ENCODE measurements at regions not wholly inside any gene's neighbourhood (a gene's known extent, or its start where the extent isn't known, plus 50 kb on each side); places are given as distances from the start of the nearest gene placed in this dataset.

- Histone ChIP-seq H3K27ac (no peak overlapping the region), H3K27me3 (ENCODE audit: insufficient read depth, low read depth) (no peaks in the 10 kb centered on the region), H3K79me2 (ENCODE audit: insufficient read depth, low read depth) (no peaks in the 10 kb centered on the region), H2AFZ (ENCODE audit: low read depth) (no peak overlapping the region), H3K4me3 (IDR thresholded peaks at IDR 0.05; ENCODE audit: insufficient read depth, low read depth, low read length) (no peak overlapping the region), H3K4me2 (no peak overlapping the region), H4K20me1 (ENCODE audit: insufficient read depth) (no peaks in the 10 kb centered on the region), H3K9ac (no peak overlapping the region), H3K36me3 (ENCODE audit: insufficient read depth) (no peaks in the 10 kb centered on the region), H3K4me1 (ENCODE audit: low read depth, poor library complexity, severe bottlenecking) (peaks cover 20% of the 10 kb centered on the region)
- no peak for TF ChIP-seq CTCF (conservative IDR thresholded peaks at IDR 0.05; ENCODE audit: low read depth, low read length)
These were observed 439.1 kb downstream of the GRB14 start for GRCh38 chr2:164182116-164182627.

GRCh38 chr2:164178835-164179465, 442.3 kb downstream of the GRB14 start:
- no peak overlapping the region for H3K9ac ChIP-seq
- peaks cover 20% of the 10 kb centered on the region for H3K4me1 ChIP-seq (ENCODE audit: low read depth, poor library complexity, severe bottlenecking)
- H3K79me2 ChIP-seq (ENCODE audit: insufficient read depth, low read depth), result no peaks in the 10 kb centered on the region
- H2AFZ ChIP-seq (ENCODE audit: low read depth), result peak overlapping the region; percentile 7; the same call in 1 of the 2 replicates
- no peak overlapping the region; the same call in 1 of the 2 replicates for H3K27ac ChIP-seq
- H3K4me2 ChIP-seq, result peak overlapping the region; percentile 11; the same call in 1 of the 2 replicates
- no peak overlapping the region for H3K4me3 ChIP-seq (IDR thresholded peaks at IDR 0.05; ENCODE audit: insufficient read depth, low read depth, low read length)
- H3K27me3 ChIP-seq (ENCODE audit: insufficient read depth, low read depth), result no peaks in the 10 kb centered on the region
- no peak for TF ChIP-seq CTCF (conservative IDR thresholded peaks at IDR 0.05; ENCODE audit: low read depth, low read length)
- H4K20me1 ChIP-seq (ENCODE audit: insufficient read depth), result no peaks in the 10 kb centered on the region
- H3K36me3 ChIP-seq (ENCODE audit: insufficient read depth), result no peaks in the 10 kb centered on the region

GRCh38 chr2:164164602-164165001, 428.8 kb upstream of the FIGN start:
- TF ChIP-seq CTCF (conservative IDR thresholded peaks at IDR 0.05; ENCODE audit: low read depth, low read length), result no peak
- H2AFZ ChIP-seq (ENCODE audit: low read depth), result no peak overlapping the region
- no peaks in the 10 kb centered on the region for H3K27me3 ChIP-seq (ENCODE audit: insufficient read depth, low read depth)
- H3K4me2 ChIP-seq, result no peak overlapping the region
- no peaks in the 10 kb centered on the region for H3K4me1 ChIP-seq (ENCODE audit: low read depth, poor library complexity, severe bottlenecking)
- no peak overlapping the region for H3K27ac ChIP-seq
- no peaks in the 10 kb centered on the region for H3K79me2 ChIP-seq (ENCODE audit: insufficient read depth, low read depth)
- no peak overlapping the region for H3K4me3 ChIP-seq (IDR thresholded peaks at IDR 0.05; ENCODE audit: insufficient read depth, low read depth, low read length)
- H3K36me3 ChIP-seq (ENCODE audit: insufficient read depth), result no peaks in the 10 kb centered on the region
- no peak overlapping the region for H3K9ac ChIP-seq
- no peaks in the 10 kb centered on the region for H4K20me1 ChIP-seq (ENCODE audit: insufficient read depth)

- H4K20me1 ChIP-seq (ENCODE audit: insufficient read depth), result no peaks in the 10 kb centered on the region
- no peak overlapping the region for H3K4me2 ChIP-seq
- no peaks in the 10 kb centered on the region for H3K4me1 ChIP-seq (ENCODE audit: low read depth, poor library complexity, severe bottlenecking)
- H2AFZ ChIP-seq (ENCODE audit: low read depth), result no peak overlapping the region
- no peaks in the 10 kb centered on the region for H3K79me2 ChIP-seq (ENCODE audit: insufficient read depth, low read depth)
- H3K9ac ChIP-seq, result no peak overlapping the region
- H3K36me3 ChIP-seq (ENCODE audit: insufficient read depth), result no peaks in the 10 kb centered on the region
- no peak overlapping the region for H3K27ac ChIP-seq
- no peak overlapping the region for H3K4me3 ChIP-seq (IDR thresholded peaks at IDR 0.05; ENCODE audit: insufficient read depth, low read depth, low read length)
- H3K27me3 ChIP-seq (ENCODE audit: insufficient read depth, low read depth), result no peaks in the 10 kb centered on the region
- TF ChIP-seq CTCF (conservative IDR thresholded peaks at IDR 0.05; ENCODE audit: low read depth, low read length), result no peak
These were observed 419.8 kb upstream of the FIGN start for GRCh38 chr2:164155558-164155957.
